Caco-2 (cell line): ENCODE measurements at regions not wholly inside any gene's neighbourhood (a gene's known extent, or its start where the extent isn't known, plus 50 kb on each side); places are given as distances from the start of the nearest gene placed in this dataset.

Source experiments
- BruUV-seq: library from RNA; stranded (reverse); fragments of 400-500 nt; replicated peaks from 2 replicates; lab custom pipeline; 2021; lab: Mats Ljungman, UMichigan
- CTCF ChIA-PET: fragments of 300-600 bp; sonication (Branson Sonifier 250); formaldehyde crosslinking; loops from one replicate; lab custom pipeline; 2022; ENCODE audit warnings: antibody characterized with exemption; lab: Charles Lee
- POLR2A ChIA-PET: fragments of 300-600 bp; sonication (Branson Sonifier 250); formaldehyde crosslinking; loops from one replicate; lab custom pipeline; 2022; ENCODE audit warnings: antibody characterized with exemption; lab: Charles Lee
- DNase-seq, 2 experiments: peaks; one replicate each; pipeline versions ENCODE4 v3.0.0 to v3.0.0-alpha.2; 2020 to 2022
- H3K27me3 ChIP-seq: replicated peaks from 2 replicates; pipeline ENCODE4 v1.6.0; 2011; ENCODE audit warnings: low read length; ENCODE audit not compliant: control insufficient read depth, insufficient read depth
- H3K36me3 ChIP-seq: 2 replicates; pipeline ENCODE4 v1.5.1; 2011; ENCODE audit warnings: low read length; ENCODE audit not compliant: control insufficient read depth, insufficient read depth
- H3K4me1 ChIP-seq: fragments of 250-450 bp; sonication (Bioruptor Pico); 2 replicates; pipeline ENCODE4 v1.5.1; 2020; ENCODE audit warnings: mild to moderate bottlenecking
- H3K4me3 ChIP-seq: 2 replicates; pipeline ENCODE4 v1.5.1; 2011; ENCODE audit warnings: low read depth, mild to moderate bottlenecking, control low read depth, low read length
- H3K9me3 ChIP-seq: fragments of 250-450 bp; sonication (Bioruptor Pico); 2 replicates; pipeline ENCODE4 v1.5.1; 2020; ENCODE audit warnings: mild to moderate bottlenecking, moderate library complexity
- H3K27ac Mint-ChIP-seq: one replicate; pipeline ENCODE4 v1.8.0; 2022; ENCODE audit warnings: mixed read lengths; ENCODE audit not compliant: unreplicated experiment
- H3K27me3 Mint-ChIP-seq: one replicate; pipeline ENCODE4 v1.8.0; 2022; ENCODE audit warnings: mixed read lengths; ENCODE audit not compliant: insufficient read depth, unreplicated experiment
- H3K36me3 Mint-ChIP-seq: one replicate; pipeline ENCODE4 v1.8.0; 2022; ENCODE audit warnings: mild to moderate bottlenecking, mixed read lengths; ENCODE audit not compliant: insufficient read depth, unreplicated experiment
- H3K4me1 Mint-ChIP-seq: one replicate; pipeline ENCODE4 v1.8.0; 2022; ENCODE audit warnings: low read depth, mixed read lengths; ENCODE audit not compliant: unreplicated experiment
- H3K4me3 Mint-ChIP-seq: one replicate; pipeline ENCODE4 v1.8.0; 2022; ENCODE audit warnings: mild to moderate bottlenecking, moderate library complexity, mixed read lengths; ENCODE audit not compliant: unreplicated experiment
- H3K9me3 Mint-ChIP-seq: one replicate; pipeline ENCODE4 v1.8.0; 2022; ENCODE audit warnings: mixed read lengths; ENCODE audit not compliant: unreplicated experiment
- intact Hi-C: fragments of 100-400 bp; cut with micrococcal nuclease; formaldehyde crosslinking; loops from one replicate; pipeline ENCODE4 v1.10.0; 2022; ENCODE audit not compliant: unreplicated experiment
- TF ChIP-seq, protein P1 (sequence below), 2 experiments: fragments of 200-600 bp in 1 of 2; IDR thresholded peaks; 1 replicate in 1 of 2; 2 replicates in 1 of 2; pipeline versions ENCODE4 v1.5.1 to v1.8.0; 2011 to 2022; ENCODE audit warnings: antibody characterized with exemption in 1 of 2, control low read depth in 1 of 2, inconsistent platforms in 1 of 2, low read depth in 1 of 2, low read length in 1 of 2, mild to moderate bottlenecking in 1 of 2, moderate library complexity in 1 of 2; ENCODE audit not compliant: insufficient read depth in 1 of 2, severe bottlenecking in 1 of 2, unreplicated experiment in 1 of 2

DNA sequence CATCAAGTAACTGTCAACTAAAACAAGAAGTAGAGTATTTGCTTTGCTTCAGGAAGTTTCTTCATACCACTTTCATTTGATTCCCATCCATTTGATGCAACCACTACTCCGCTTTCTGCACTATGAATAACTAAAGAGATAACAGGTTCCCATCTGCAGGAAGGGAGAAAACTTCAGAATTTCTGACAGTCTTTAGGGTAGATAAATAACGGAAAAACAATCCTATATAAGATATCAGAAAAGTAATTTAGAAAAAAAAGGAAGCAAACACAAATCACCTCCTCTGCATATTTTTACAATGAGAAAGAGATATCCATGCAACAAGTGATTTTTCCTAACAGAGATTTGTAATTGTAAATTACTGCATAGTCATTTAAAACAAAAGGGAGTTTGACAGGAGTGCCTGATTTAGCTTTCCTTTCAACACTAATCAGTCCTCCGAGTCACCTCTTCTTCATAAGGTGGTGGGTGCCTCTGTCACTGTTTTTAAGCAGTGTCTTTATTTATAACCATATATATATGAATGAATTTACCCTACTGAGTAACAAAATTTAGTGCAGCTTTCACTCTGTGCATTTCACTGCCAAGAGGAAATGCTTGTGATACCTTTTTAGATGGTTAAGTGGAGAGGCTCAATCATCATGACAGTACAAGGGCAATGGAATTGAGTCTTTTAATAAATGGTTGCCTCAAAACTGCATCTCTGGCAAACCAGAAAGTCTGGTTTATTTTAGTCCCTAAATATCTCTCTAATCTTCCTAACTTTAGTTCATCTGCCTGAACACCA is 1920.4 kb downstream of the MRPL39 start:
- H3K9me3 Mint-ChIP-seq = no peaks in the 10 kb centered on the region
- BruUV-seq = no TSS peak
- H3K36me3 Mint-ChIP-seq = no peaks in the 10 kb centered on the region
- TF ChIP-seq, protein P1, sequence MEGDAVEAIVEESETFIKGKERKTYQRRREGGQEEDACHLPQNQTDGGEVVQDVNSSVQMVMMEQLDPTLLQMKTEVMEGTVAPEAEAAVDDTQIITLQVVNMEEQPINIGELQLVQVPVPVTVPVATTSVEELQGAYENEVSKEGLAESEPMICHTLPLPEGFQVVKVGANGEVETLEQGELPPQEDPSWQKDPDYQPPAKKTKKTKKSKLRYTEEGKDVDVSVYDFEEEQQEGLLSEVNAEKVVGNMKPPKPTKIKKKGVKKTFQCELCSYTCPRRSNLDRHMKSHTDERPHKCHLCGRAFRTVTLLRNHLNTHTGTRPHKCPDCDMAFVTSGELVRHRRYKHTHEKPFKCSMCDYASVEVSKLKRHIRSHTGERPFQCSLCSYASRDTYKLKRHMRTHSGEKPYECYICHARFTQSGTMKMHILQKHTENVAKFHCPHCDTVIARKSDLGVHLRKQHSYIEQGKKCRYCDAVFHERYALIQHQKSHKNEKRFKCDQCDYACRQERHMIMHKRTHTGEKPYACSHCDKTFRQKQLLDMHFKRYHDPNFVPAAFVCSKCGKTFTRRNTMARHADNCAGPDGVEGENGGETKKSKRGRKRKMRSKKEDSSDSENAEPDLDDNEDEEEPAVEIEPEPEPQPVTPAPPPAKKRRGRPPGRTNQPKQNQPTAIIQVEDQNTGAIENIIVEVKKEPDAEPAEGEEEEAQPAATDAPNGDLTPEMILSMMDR (IDR thresholded peaks at IDR 0.05; ENCODE audit: insufficient read depth in 1 of 2, low read depth in 1 of 2, low read length in 1 of 2, severe bottlenecking in 1 of 2, unreplicated experiment in 1 of 2) = no peak
- DNase-seq = no peak
- ChIA-PET POLR2A (no interaction called here), CTCF (no interaction called here)
- peaks cover 3% of the 10 kb centered on the region for H3K27me3 Mint-ChIP-seq
- Histone ChIP-seq H3K36me3 (no peaks in the 10 kb centered on the region), H3K4me1 (no peaks in the 10 kb centered on the region), H3K9me3 (no peaks in the 10 kb centered on the region), H3K27me3 (no peaks in the 10 kb centered on the region), H3K4me3 (no peak overlapping the region)
- no peak overlapping the region for H3K4me3 Mint-ChIP-seq
- intact Hi-C loops = no loop called here
- H3K4me1 Mint-ChIP-seq = no peaks in the 10 kb centered on the region
- H3K27ac Mint-ChIP-seq = no peak overlapping the region

DNA sequence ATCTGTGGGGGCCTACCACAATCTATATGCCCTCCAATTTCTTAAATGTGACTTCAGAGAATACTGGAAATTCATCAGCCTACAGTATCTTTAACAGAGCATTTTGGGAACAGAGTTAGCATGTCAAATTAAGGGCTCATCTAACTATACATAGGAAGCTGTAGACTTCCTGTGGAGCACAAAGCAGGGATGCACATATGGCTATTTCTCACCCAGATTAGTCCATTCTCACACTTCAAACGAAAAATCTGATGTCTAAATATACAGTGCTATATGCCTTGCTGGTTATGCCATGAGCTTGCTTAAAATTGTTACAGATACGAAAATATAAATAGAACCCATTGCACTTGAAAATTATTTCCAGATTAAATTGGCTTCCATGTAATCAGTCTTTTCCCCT is 1922.8 kb downstream of the MRPL39 start:
- Histone ChIP-seq H3K4me3 (no peak overlapping the region), H3K9me3 (no peaks in the 10 kb centered on the region), H3K4me1 (no peaks in the 10 kb centered on the region), H3K27me3 (no peaks in the 10 kb centered on the region), H3K36me3 (no peaks in the 10 kb centered on the region)
- intact Hi-C loops = no loop called here
- Mint-ChIP-seq H3K27ac (no peak overlapping the region), H3K4me3 (no peak overlapping the region), H3K4me1 (no peaks in the 10 kb centered on the region), H3K27me3 (no peaks in the 10 kb centered on the region), H3K36me3 (no peaks in the 10 kb centered on the region), H3K9me3 (no peaks in the 10 kb centered on the region)
- TF ChIP-seq, protein P1 (IDR thresholded peaks at IDR 0.05; ENCODE audit: insufficient read depth in 1 of 2, low read depth in 1 of 2, low read length in 1 of 2, severe bottlenecking in 1 of 2, unreplicated experiment in 1 of 2) = no peak
- no peak for DNase-seq
- BruUV-seq = no TSS peak
- CTCF ChIA-PET = no interaction called here
- POLR2A ChIA-PET = no interaction called here

DNA sequence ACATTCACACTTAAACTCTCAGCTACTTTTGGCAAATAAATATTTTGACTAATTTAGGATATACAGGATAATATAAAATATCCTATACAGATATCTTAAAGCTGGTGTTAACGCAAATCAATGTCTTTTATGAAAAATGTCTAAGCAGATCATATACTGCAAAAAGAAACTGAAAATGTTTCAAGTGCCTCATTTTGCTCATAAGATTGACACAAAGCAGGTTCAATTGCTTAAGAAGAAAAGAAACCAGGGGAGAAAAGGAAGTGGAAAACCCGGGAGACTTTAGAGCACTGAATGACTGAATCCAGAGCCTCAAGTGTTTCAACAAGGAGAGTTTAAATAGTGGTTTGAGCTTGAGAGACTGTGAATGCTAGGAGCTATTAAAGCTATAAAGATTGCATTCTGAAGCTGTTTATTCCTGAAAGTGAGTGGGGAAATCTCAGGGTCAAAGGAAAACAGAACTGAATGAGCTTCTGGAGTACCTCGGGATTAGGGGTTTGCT is 1943.0 kb downstream of the MRPL39 start:
- no peak overlapping the region for H3K4me3 ChIP-seq
- Mint-ChIP-seq H3K4me1 (no peaks in the 10 kb centered on the region), H3K27me3 (peaks cover 2% of the 10 kb centered on the region), H3K36me3 (no peaks in the 10 kb centered on the region), H3K4me3 (no peak overlapping the region), H3K27ac (no peak overlapping the region), H3K9me3 (no peaks in the 10 kb centered on the region)
- ChIA-PET CTCF (no interaction called here), POLR2A (no interaction called here)
- H3K9me3 ChIP-seq = no peaks in the 10 kb centered on the region
- no peaks in the 10 kb centered on the region for H3K4me1 ChIP-seq
- BruUV-seq = no TSS peak
- TF ChIP-seq, protein P1 (IDR thresholded peaks at IDR 0.05; ENCODE audit: insufficient read depth in 1 of 2, low read depth in 1 of 2, low read length in 1 of 2, severe bottlenecking in 1 of 2, unreplicated experiment in 1 of 2) = no peak
- intact Hi-C loops = no loop called here
- no peak for DNase-seq
- no peaks in the 10 kb centered on the region for H3K36me3 ChIP-seq
- H3K27me3 ChIP-seq = no peaks in the 10 kb centered on the region
